ENCODE measurements at regions not wholly inside any gene's neighbourhood (a gene's known extent, or its start where the extent isn't known, plus 50 kb on each side); places are given as distances from the start of the nearest gene placed in this dataset.

DNA sequence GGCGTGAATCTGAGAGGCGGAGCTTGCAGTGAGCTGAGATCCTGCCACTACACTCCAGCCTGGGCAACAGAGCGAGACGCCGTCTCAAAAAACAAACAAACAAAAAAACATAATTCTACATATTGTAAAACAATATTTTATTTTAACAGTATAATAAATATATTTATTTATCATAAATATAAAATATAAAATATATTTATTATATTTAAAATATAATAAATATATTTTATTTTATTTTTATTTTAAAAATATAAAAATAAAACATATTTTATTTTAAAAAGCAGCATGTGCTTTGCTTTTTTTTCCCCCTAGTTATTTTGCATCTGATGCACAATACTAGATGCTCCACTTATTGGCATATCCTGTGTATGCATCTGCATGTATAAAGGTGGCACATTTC is 1634.6 kb upstream of the PCDH20 start (continued):
- TF ChIP-seq STAT1 (conservative IDR thresholded peaks at IDR 0.05) (no peak), BMI1 (IDR thresholded peaks at IDR 0.05; ENCODE audit: borderline replicate concordance) (no peak), ASH2L (IDR thresholded peaks at IDR 0.05; ENCODE audit: borderline replicate concordance, low read depth) (no peak), SPI1 (IDR thresholded peaks at IDR 0.05; ENCODE audit: borderline replicate concordance, insufficient read depth, low read depth, low read length) (no peak), DPF2 (IDR thresholded peaks at IDR 0.05) (no peak), TBL1XR1 (IDR thresholded peaks at IDR 0.05; ENCODE audit: low read depth, low read length) (no peak)
- TF ChIP-seq, protein P1, sequence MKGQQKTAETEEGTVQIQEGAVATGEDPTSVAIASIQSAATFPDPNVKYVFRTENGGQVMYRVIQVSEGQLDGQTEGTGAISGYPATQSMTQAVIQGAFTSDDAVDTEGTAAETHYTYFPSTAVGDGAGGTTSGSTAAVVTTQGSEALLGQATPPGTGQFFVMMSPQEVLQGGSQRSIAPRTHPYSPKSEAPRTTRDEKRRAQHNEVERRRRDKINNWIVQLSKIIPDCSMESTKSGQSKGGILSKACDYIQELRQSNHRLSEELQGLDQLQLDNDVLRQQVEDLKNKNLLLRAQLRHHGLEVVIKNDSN (IDR thresholded peaks at IDR 0.05; ENCODE audit: borderline replicate concordance, extremely low read length, insufficient read depth, low read depth, low read length): no peak

DNA sequence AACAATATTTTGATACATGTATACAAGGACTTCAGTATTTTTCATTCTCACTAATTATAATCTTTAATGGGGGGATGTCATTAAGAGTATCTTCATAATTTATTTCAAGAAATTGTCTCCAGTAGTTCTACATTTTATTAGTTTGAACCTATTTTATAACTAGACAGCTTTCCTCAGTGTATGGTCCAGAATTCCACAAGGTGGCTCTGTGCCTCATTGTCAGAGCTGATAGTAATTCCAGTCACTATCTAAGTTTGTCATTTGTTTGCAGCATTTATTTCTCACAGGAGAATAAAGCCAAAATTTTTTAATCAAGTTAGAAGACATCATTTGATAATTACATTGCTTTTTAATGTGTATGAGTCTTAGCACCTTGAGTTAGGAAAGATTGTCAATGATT is 1633.0 kb upstream of the PCDH20 start:
- H3K4me2 ChIP-seq (ENCODE audit: control insufficient read depth, insufficient read depth): no peak overlapping the region
- H3K79me2 ChIP-seq (ENCODE audit: control insufficient read depth, insufficient read depth, low read length): no peaks in the 10 kb centered on the region
- H3K4me1 ChIP-seq (ENCODE audit: control insufficient read depth, insufficient read depth, low read length): no peaks in the 10 kb centered on the region
- POLR2A ChIA-PET: no interaction called here
- no peak for TF ChIP-seq KDM1A (IDR thresholded peaks at IDR 0.05; ENCODE audit: borderline replicate concordance)
- no peak for TF ChIP-seq RFX5 (IDR thresholded peaks at IDR 0.05; ENCODE audit: low read depth, low read length)
- TF ChIP-seq KLF5 (IDR thresholded peaks at IDR 0.05; ENCODE audit: partially characterized antibody): no peak
- TF ChIP-seq, protein P2, sequence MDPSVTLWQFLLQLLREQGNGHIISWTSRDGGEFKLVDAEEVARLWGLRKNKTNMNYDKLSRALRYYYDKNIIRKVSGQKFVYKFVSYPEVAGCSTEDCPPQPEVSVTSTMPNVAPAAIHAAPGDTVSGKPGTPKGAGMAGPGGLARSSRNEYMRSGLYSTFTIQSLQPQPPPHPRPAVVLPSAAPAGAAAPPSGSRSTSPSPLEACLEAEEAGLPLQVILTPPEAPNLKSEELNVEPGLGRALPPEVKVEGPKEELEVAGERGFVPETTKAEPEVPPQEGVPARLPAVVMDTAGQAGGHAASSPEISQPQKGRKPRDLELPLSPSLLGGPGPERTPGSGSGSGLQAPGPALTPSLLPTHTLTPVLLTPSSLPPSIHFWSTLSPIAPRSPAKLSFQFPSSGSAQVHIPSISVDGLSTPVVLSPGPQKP (IDR thresholded peaks at IDR 0.05; ENCODE audit: low read depth, low read length): no peak
- TF ChIP-seq MXI1 (IDR thresholded peaks at IDR 0.05; ENCODE audit: low read depth, low read length): no peak
- TF ChIP-seq MTA3 (IDR thresholded peaks at IDR 0.05; ENCODE audit: borderline replicate concordance, low read length): no peak
- no peak for TF ChIP-seq ZNF622 (IDR thresholded peaks at IDR 0.05)
- TF ChIP-seq PAX5 (IDR thresholded peaks at IDR 0.05; ENCODE audit: borderline replicate concordance, low read depth, low read length): no peak
- TF ChIP-seq, protein P3, sequence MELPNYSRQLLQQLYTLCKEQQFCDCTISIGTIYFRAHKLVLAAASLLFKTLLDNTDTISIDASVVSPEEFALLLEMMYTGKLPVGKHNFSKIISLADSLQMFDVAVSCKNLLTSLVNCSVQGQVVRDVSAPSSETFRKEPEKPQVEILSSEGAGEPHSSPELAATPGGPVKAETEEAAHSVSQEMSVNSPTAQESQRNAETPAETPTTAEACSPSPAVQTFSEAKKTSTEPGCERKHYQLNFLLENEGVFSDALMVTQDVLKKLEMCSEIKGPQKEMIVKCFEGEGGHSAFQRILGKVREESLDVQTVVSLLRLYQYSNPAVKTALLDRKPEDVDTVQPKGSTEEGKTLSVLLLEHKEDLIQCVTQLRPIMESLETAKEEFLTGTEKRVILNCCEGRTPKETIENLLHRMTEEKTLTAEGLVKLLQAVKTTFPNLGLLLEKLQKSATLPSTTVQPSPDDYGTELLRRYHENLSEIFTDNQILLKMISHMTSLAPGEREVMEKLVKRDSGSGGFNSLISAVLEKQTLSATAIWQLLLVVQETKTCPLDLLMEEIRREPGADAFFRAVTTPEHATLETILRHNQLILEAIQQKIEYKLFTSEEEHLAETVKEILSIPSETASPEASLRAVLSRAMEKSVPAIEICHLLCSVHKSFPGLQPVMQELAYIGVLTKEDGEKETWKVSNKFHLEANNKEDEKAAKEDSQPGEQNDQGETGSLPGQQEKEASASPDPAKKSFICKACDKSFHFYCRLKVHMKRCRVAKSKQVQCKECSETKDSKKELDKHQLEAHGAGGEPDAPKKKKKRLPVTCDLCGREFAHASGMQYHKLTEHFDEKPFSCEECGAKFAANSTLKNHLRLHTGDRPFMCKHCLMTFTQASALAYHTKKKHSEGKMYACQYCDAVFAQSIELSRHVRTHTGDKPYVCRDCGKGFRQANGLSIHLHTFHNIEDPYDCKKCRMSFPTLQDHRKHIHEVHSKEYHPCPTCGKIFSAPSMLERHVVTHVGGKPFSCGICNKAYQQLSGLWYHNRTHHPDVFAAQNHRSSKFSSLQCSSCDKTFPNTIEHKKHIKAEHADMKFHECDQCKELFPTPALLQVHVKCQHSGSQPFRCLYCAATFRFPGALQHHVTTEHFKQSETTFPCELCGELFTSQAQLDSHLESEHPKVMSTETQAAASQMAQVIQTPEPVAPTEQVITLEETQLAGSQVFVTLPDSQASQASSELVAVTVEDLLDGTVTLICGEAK (IDR thresholded peaks at IDR 0.05; ENCODE audit: borderline replicate concordance): no peak
- TF ChIP-seq BHLHE40 (IDR thresholded peaks at IDR 0.05; ENCODE audit: borderline replicate concordance in 1 of 2, low read depth in 2 of 2, low read length in 1 of 2): no peak
- no peak for TF ChIP-seq SREBF2 (IDR thresholded peaks at IDR 0.05; ENCODE audit: low read length)
- no peaks in the 10 kb centered on the region for H4K20me1 ChIP-seq (ENCODE audit: control insufficient read depth, insufficient read depth)
- no peaks in the 10 kb centered on the region for H3K9me3 ChIP-seq (replicated peaks; ENCODE audit: control insufficient read depth, insufficient read depth, low read length)
- no peak overlapping the region for H2AFZ ChIP-seq (ENCODE audit: control insufficient read depth, low read depth, low read length)
- no TSS peak for BruUV-seq (replicated peaks)
- SMC1A ChIA-PET (ENCODE audit: uncharacterized antibody, unreplicated experiment): no interaction called here
- FAIRE-seq (no peak), ATAC-seq (no peak), DNase-seq (ENCODE audit: low read depth, low spot score) (no peak)
- RAD21 ChIA-PET (ENCODE audit: unreplicated experiment): no interaction called here
- H3K36me3 ChIP-seq (ENCODE audit: control insufficient read depth in 2 of 2, insufficient read depth in 2 of 2, low read length in 1 of 2): no peaks in the 10 kb centered on the region
- no peak overlapping the region for H3K4me3 ChIP-seq
- in situ Hi-C loops (cut with MboI) (no loop called here), intact Hi-C loops (cut with micrococcal nuclease; ENCODE audit: unreplicated experiment) (no loop called here)
- no peak overlapping the region for H3K27ac ChIP-seq (ENCODE audit: control insufficient read depth, insufficient read depth)
- H3K27me3 ChIP-seq (replicated peaks in 1 of 2; ENCODE audit: control insufficient read depth in 2 of 2, insufficient read depth in 2 of 2, low read length in 1 of 2): no peaks in the 10 kb centered on the region
- CTCF ChIA-PET: no interaction called here
- no peak overlapping the region for H3K9ac ChIP-seq (ENCODE audit: control insufficient read depth, insufficient read depth, low read length)
